ENCODE measurements at regions not wholly inside any gene's neighbourhood (a gene's known extent, or its start where the extent isn't known, plus 50 kb on each side); places are given as distances from the start of the nearest gene placed in this dataset.

DNA sequence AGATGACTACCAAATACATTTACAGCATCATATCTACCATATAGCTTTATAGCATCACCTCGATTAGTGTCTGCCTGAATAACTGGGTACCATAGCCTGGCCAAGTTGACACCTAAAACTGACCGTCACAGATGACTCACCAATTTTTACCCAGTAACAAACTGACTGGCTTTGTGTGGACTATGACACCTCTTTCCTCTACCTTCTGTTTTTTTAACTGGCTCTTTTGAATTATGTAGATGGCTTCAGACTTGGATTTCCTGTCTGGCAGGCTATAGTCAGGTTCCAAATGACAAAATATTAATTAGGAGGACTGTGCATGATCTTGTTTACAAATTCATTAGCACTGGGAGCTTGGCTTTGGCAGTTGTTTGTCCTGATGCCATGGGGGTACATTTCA lies 360.3 kb downstream of the TGFB2 start:
- no peak for TF ChIP-seq EP300 (IDR thresholded peaks at IDR 0.05)
- TF ChIP-seq CTCF (IDR thresholded peaks at IDR 0.05) = no peak
- no peak for TF ChIP-seq POLR2A (IDR thresholded peaks at IDR 0.05)

All from upper lobe of left lung (tissue), 4 donors.